B cell (primary cell): ENCODE measurements at regions not wholly inside any gene's neighbourhood (a gene's known extent, or its start where the extent isn't known, plus 50 kb on each side); places are given as distances from the start of the nearest gene placed in this dataset.

Source experiments
- ATAC-seq: fragments of 200-7000 bp; cut with Tn5 transposase; one replicate; pipeline ENCODE4 v1.10.0; 2021; ENCODE audit warnings: low read depth, mild to moderate bottlenecking, moderate number of reproducible peaks, moderate library complexity
- CTCF ChIA-PET: fragments of 350-600 bp; sonication (Branson Sonifier 250); formaldehyde crosslinking; loops from one replicate; lab custom pipeline; 2021; ENCODE audit warnings: antibody characterized with exemption, inconsistent platforms; lab: Charles Lee
- POLR2A ChIA-PET: fragments of 350-600 bp; sonication (Branson Sonifier 250); formaldehyde crosslinking; loops from one replicate; lab custom pipeline; 2021; ENCODE audit warnings: antibody characterized with exemption; lab: Charles Lee
- DNase-seq: peaks from one replicate; pipeline ENCODE4 v3.0.0; 2013
- H2AFZ ChIP-seq: 2 replicates; pipeline ENCODE4 v1.6.1; 2012; ENCODE audit warnings: mild to moderate bottlenecking, low read depth, low read length; ENCODE audit not compliant: insufficient read depth, poor library complexity, severe bottlenecking
- H3K27ac ChIP-seq, 2 donors: 1 replicate in 1 of 2; 2 replicates in 1 of 2; pipeline ENCODE4 v1.5.1; 2012 to 2013; ENCODE audit warnings: low read length in 2 of 2, mild to moderate bottlenecking in 2 of 2, moderate library complexity in 1 of 2
- H3K27me3 ChIP-seq, 4 experiments: fragments of 200-600 bp in 1 of 4; sonication (generic) in 1 of 4; replicated peaks in 1 of 4; 1 replicate in 2 of 4; 2 replicates in 2 of 4; pipeline versions ENCODE4 v1.6.1 to v1.7.0; 2013 to 2016; ENCODE audit warnings: low read length in 3 of 4, mild to moderate bottlenecking in 2 of 4, mixed read lengths in 1 of 4, moderate library complexity in 1 of 4; ENCODE audit not compliant: insufficient read depth in 4 of 4, control insufficient read depth in 3 of 4; ENCODE audit errors: control extremely low read depth in 1 of 4
- H3K36me3 ChIP-seq, 2 experiments: replicated peaks in 1 of 2; 1 replicate in 1 of 2; 2 replicates in 1 of 2; pipeline versions ENCODE4 v1.6.1 to v1.7.1; 2013; ENCODE audit warnings: low read length in 1 of 2; ENCODE audit not compliant: insufficient read depth in 2 of 2, control insufficient read depth in 1 of 2; ENCODE audit errors: control extremely low read depth in 1 of 2, extremely low read depth in 1 of 2
- H3K4me1 ChIP-seq, 2 donors: fragments of 200-600 bp in 1 of 2; sonication (generic) in 1 of 2; 1 replicate in 1 of 2; 2 replicates in 1 of 2; pipeline versions ENCODE4 v1.5.1 to v1.6.1; 2013 to 2017; ENCODE audit warnings: low read length in 2 of 2; ENCODE audit not compliant: control insufficient read depth in 2 of 2, insufficient read depth in 2 of 2
- H3K4me2 ChIP-seq: replicated peaks from 2 replicates; pipeline ENCODE3; 2012; ENCODE audit warnings: mild to moderate bottlenecking, low read depth, low read length; ENCODE audit not compliant: poor library complexity, severe bottlenecking
- H3K4me3 ChIP-seq, 5 experiments: fragments of 200-600 bp in 1 of 5; sonication (generic) in 1 of 5; 1 replicate in 3 of 5; 2 replicates in 2 of 5; pipeline versions ENCODE4 v1.5.1 to v1.7.0; 2011 to 2016; ENCODE audit warnings: low read length in 4 of 5, mild to moderate bottlenecking in 4 of 5, low read depth in 2 of 5, control low read depth in 1 of 5, moderate library complexity in 1 of 5; ENCODE audit not compliant: insufficient read depth in 1 of 5; ENCODE audit errors: control extremely low read depth in 1 of 5, extremely low read depth in 1 of 5
- H3K79me2 ChIP-seq: fragments of 200-600 bp; sonication (generic); one replicate; pipeline ENCODE4 v1.6.0; 2016; ENCODE audit warnings: low read length; ENCODE audit not compliant: control insufficient read depth, insufficient read depth
- H3K9ac ChIP-seq: fragments of 200-600 bp; sonication (generic); 2 replicates; pipeline ENCODE4 v1.6.1; 2017; ENCODE audit warnings: mild to moderate bottlenecking, low read length, moderate library complexity
- H3K9me3 ChIP-seq, 3 donors: one replicate each; pipeline versions ENCODE4 v1.6.1 to v1.7.1; 2013; ENCODE audit warnings: low read length in 2 of 3; ENCODE audit not compliant: control insufficient read depth in 2 of 3, insufficient read depth in 1 of 3; ENCODE audit errors: control extremely low read depth in 1 of 3
- H4K20me1 ChIP-seq: 2 replicates; pipeline ENCODE4 v1.6.0; 2012; ENCODE audit warnings: mild to moderate bottlenecking, low read length; ENCODE audit not compliant: insufficient read depth, control insufficient read depth, poor library complexity, severe bottlenecking
- H3K27ac Mint-ChIP-seq: one replicate; pipeline ENCODE4 v1.8.0; 2021; ENCODE audit warnings: mixed read lengths
- H3K27me3 Mint-ChIP-seq: one replicate; pipeline ENCODE4 v1.8.0; 2021; ENCODE audit warnings: mixed read lengths
- H3K4me1 Mint-ChIP-seq: one replicate; pipeline ENCODE4 v1.8.0; 2021; ENCODE audit warnings: mixed read lengths
- H3K4me3 Mint-ChIP-seq: one replicate; pipeline ENCODE4 v1.8.0; 2021; ENCODE audit warnings: mixed read lengths
- H3K9me3 Mint-ChIP-seq: one replicate; pipeline ENCODE4 v1.8.0; 2022; ENCODE audit warnings: mixed read lengths; ENCODE audit not compliant: insufficient read depth
- CTCF ChIP-seq: fragments of 200-600 bp; IDR thresholded peaks from one replicate; pipeline ENCODE4 v1.8.0; 2022; ENCODE audit warnings: antibody characterized with exemption, mild to moderate bottlenecking
- EZH2 ChIP-seq: IDR thresholded peaks from 2 replicates; pipeline ENCODE4 v1.6.1; 2012; ENCODE audit warnings: borderline replicate concordance, low read depth, mild to moderate bottlenecking, moderate library complexity, low read length; ENCODE audit not compliant: insufficient read depth, poor library complexity, severe bottlenecking
- WGBS: methylation state at CpG from one replicate; pipeline ENCODE4 v1.1.5; 2013; ENCODE audit warnings: missing lambda C conversion rate; ENCODE audit not compliant: insufficient coverage; 5-methylcytosine and 5-hydroxymethylcytosine counted together
- intact Hi-C: fragments of 100-400 bp; cut with micrococcal nuclease; formaldehyde crosslinking; loops from one replicate; pipeline ENCODE4 v1.10.0; 2022

GRCh38 chr4:115723621-115724020, 610.2 kb upstream of the NDST4 start:
- intact Hi-C loops: no loop called here
- CTCF ChIA-PET: no interaction called here
- no peak for TF ChIP-seq EZH2
- TF ChIP-seq CTCF: no peak
- Histone ChIP-seq H3K79me2 (no peaks in the 10 kb centered on the region), H3K27me3 (no peaks in the 10 kb centered on the region), H3K36me3 (no peaks in the 10 kb centered on the region), H2AFZ (no peak overlapping the region), H3K4me3 (no peak overlapping the region), H3K9me3 (no peaks in the 10 kb centered on the region), H3K9ac (no peak overlapping the region), H3K27ac (no peak overlapping the region), H4K20me1 (no peaks in the 10 kb centered on the region), H3K4me1 (no peaks in the 10 kb centered on the region), H3K4me2 (no peak overlapping the region)
- Mint-ChIP-seq H3K9me3 (no peaks in the 10 kb centered on the region), H3K27me3 (no peaks in the 10 kb centered on the region), H3K4me3 (no peak overlapping the region), H3K27ac (no peak overlapping the region), H3K4me1 (no peaks in the 10 kb centered on the region)
- ATAC-seq (no peak), DNase-seq (no peak)
- POLR2A ChIA-PET: no interaction called here
- 96% methylated on average over 3 of the region's 3 CpGs for WGBS

- no peak for TF ChIP-seq CTCF
- no peak for TF ChIP-seq EZH2
- ChIA-PET CTCF (no interaction called here), POLR2A (no interaction called here)
- Histone ChIP-seq H2AFZ (no peak overlapping the region), H3K36me3 (no peaks in the 10 kb centered on the region), H3K27me3 (no peaks in the 10 kb centered on the region), H3K9ac (no peak overlapping the region), H3K4me2 (no peak overlapping the region), H3K4me1 (no peaks in the 10 kb centered on the region), H3K27ac (no peak overlapping the region), H4K20me1 (no peaks in the 10 kb centered on the region), H3K4me3 (no peak overlapping the region), H3K79me2 (no peaks in the 10 kb centered on the region), H3K9me3 (no peaks in the 10 kb centered on the region)
- no CpG with 5 or more reads among the region's 1 CpG for WGBS
- no peak overlapping the region for H3K27ac Mint-ChIP-seq
- no peaks in the 10 kb centered on the region for H3K27me3 Mint-ChIP-seq
- no peak overlapping the region for H3K4me3 Mint-ChIP-seq
- H3K9me3 Mint-ChIP-seq: no peaks in the 10 kb centered on the region
- intact Hi-C loops: no loop called here
- DNase-seq: no peak
- no peaks in the 10 kb centered on the region for H3K4me1 Mint-ChIP-seq
- no peak for ATAC-seq
Observed at GRCh38 chr4:115720611-115721010, 607.2 kb upstream of the NDST4 start.
